ENCODE measurements at regions not wholly inside any gene's neighbourhood (a gene's known extent, or its start where the extent isn't known, plus 50 kb on each side); places are given as distances from the start of the nearest gene placed in this dataset.

DNA sequence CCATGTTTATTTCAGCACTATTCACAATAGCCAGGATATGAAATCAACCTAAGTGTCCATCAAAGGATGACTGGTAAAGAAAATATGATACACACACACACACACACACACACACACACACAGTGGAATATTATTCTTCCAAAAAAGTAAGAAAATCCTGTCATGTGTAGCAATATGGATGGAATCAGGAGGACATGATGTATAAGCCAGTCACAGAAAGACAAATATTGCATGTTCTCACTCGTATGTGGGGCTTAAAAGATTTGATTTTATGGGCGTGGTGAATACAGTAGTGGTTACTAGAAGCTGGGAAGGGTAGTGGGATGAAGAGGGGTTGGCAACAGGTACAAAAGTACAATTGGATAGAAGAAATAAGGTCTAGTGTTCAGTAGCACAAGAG lies 207.0 kb upstream of the PRDM1 start:
- Histone ChIP-seq H3K36me3 (ENCODE audit: control insufficient read depth, insufficient read depth, low read length) (no peaks in the 10 kb centered on the region), H3K27me3 (ENCODE audit: control insufficient read depth, insufficient read depth, low read length) (no peaks in the 10 kb centered on the region), H3K27ac (ENCODE audit: low read length) (no peak overlapping the region), H3K4me1 (ENCODE audit: control insufficient read depth, insufficient read depth, low read length) (peaks cover 3% of the 10 kb centered on the region), H3K4me3 (ENCODE audit: low read length) (no peak overlapping the region), H3K9me3 (ENCODE audit: control insufficient read depth, insufficient read depth, low read length) (no peaks in the 10 kb centered on the region)
- Mint-ChIP-seq H3K36me3 (no peaks in the 10 kb centered on the region), H3K4me1 (peaks cover 9 to 10% of the 10 kb centered on the region in 2 donors), H3K4me3 (no peak overlapping the region), H3K27ac (no peak overlapping the region), H3K27me3 (ENCODE audit: low read depth in 2 of 2) (peaks cover 52 to 60% of the 10 kb centered on the region in 2 donors), H3K9me3 (no peaks in the 10 kb centered on the region)
- TF ChIP-seq, protein P1, sequence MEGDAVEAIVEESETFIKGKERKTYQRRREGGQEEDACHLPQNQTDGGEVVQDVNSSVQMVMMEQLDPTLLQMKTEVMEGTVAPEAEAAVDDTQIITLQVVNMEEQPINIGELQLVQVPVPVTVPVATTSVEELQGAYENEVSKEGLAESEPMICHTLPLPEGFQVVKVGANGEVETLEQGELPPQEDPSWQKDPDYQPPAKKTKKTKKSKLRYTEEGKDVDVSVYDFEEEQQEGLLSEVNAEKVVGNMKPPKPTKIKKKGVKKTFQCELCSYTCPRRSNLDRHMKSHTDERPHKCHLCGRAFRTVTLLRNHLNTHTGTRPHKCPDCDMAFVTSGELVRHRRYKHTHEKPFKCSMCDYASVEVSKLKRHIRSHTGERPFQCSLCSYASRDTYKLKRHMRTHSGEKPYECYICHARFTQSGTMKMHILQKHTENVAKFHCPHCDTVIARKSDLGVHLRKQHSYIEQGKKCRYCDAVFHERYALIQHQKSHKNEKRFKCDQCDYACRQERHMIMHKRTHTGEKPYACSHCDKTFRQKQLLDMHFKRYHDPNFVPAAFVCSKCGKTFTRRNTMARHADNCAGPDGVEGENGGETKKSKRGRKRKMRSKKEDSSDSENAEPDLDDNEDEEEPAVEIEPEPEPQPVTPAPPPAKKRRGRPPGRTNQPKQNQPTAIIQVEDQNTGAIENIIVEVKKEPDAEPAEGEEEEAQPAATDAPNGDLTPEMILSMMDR (IDR thresholded peaks at IDR 0.05): no peak
- intact Hi-C loops (cut with micrococcal nuclease): no loop called here
- DNase-seq: no peak
- 88% methylated on average over 2 of the region's 2 CpGs for WGBS (ENCODE audit: insufficient coverage)
- ATAC-seq: no peak

DNA sequence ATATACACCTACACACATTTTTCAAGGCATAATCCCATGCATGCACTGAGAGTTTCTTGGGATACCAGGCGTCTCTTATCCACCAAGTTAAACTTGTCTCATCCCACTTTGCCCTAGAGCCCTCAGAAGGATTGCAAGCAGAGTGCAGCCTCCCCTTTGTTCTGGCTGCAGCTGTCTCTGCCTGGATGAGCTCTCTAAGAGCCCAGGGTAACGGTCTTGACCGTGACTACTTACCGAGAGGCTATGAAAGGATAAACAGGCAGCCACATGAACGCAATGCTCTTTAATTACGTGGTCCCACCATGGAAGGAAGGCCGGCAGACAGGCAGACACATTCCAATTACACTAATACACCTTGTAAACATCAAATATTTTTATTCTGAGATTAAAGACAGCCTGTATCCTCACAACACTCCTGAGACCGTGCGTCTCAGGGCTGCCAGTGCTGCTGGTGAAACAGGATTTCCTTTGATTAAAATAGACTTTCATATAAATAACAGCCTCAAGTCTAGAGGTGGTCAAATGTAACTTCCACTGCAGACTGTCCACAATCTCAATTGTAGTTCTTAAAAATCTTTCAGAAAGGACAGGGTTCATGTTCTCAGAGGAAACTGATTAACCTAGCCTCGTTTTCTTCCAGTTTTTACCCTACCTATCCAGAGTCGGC lies 210.0 kb upstream of the PRDM1 start:
- Mint-ChIP-seq H3K27me3 (ENCODE audit: low read depth in 2 of 2) (peaks cover 41 to 51% of the 10 kb centered on the region in 2 donors), H3K4me1 (peaks cover 9 to 10% of the 10 kb centered on the region in 2 donors)
- no peak for DNase-seq

DNA sequence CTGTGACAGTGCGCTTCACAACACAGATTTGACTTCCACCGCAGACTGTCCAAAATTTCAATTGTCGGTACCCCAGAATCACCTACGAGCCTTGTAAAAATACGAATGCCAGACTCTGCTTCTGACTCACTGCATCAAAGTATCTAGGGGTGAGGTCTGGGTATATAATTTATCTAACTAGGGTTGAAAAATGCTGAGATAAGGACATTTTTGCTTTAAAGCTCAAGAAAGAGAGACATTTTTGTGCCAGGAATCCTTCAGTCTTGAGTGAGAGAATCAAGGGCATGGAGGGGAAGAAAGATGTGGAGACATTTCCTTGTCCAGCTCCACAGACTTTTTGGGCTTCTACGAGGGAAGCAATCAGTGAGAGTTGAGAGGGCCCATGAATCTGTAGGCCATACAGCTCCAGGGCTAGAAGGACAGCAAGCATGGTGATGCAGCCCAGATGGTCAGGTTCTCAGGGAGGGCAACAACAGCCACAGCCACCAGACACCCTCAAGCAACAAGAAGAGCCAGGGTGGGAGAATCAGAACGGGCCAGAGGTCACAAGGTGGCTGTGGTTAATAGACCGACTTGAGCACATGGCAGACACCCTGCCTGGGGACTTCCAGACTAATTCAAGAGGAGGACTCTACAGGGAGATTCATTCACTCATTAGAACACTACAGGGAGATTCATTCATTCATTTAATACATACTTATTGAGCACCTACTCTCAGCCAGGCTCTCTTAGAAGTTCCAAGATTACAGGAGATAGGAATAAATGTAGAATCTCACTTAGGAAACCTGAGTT lies 211.1 kb upstream of the PRDM1 start:
- H3K9me3 ChIP-seq (ENCODE audit: control insufficient read depth, insufficient read depth, low read length): no peaks in the 10 kb centered on the region
- H3K4me3 ChIP-seq (ENCODE audit: low read length): no peak overlapping the region
- peak in 2 of 3 donors; percentile 34 to 64 for ATAC-seq
- no peaks in the 10 kb centered on the region for H3K27me3 ChIP-seq (ENCODE audit: control insufficient read depth, insufficient read depth, low read length)
- no peak for DNase-seq
- H3K36me3 Mint-ChIP-seq: no peaks in the 10 kb centered on the region
- WGBS (ENCODE audit: insufficient coverage): 64% methylated on average over 8 of the region's 8 CpGs
- H3K27me3 Mint-ChIP-seq (ENCODE audit: low read depth in 2 of 2): peaks cover 35 to 43% of the 10 kb centered on the region in 2 donors
- no peaks in the 10 kb centered on the region for H3K36me3 ChIP-seq (ENCODE audit: control insufficient read depth, insufficient read depth, low read length)
- H3K4me3 Mint-ChIP-seq: no peak overlapping the region
- no peak overlapping the region for H3K27ac Mint-ChIP-seq
- H3K4me1 ChIP-seq (ENCODE audit: control insufficient read depth, insufficient read depth, low read length): no peaks in the 10 kb centered on the region
- TF ChIP-seq, protein P1 (IDR thresholded peaks at IDR 0.05): no peak
- H3K4me1 Mint-ChIP-seq: peaks cover 3% of the 10 kb centered on the region in 2 donors
- intact Hi-C loops (cut with micrococcal nuclease): no loop called here
- H3K9me3 Mint-ChIP-seq: no peaks in the 10 kb centered on the region
- H3K27ac ChIP-seq (ENCODE audit: low read length): no peak overlapping the region

More for the DNA sequence above, 210.0 kb upstream of the PRDM1 start:
- H3K4me3 Mint-ChIP-seq: no peak overlapping the region
- H3K27ac ChIP-seq (ENCODE audit: low read length): no peak overlapping the region
- WGBS (ENCODE audit: insufficient coverage): 28% methylated on average over 10 of the region's 11 CpGs
- TF ChIP-seq, protein P1 (IDR thresholded peaks at IDR 0.05): no peak
- H3K4me3 ChIP-seq (ENCODE audit: low read length): no peak overlapping the region
- no peak overlapping the region for H3K27ac Mint-ChIP-seq
- intact Hi-C loops (cut with micrococcal nuclease): no loop called here
- H3K9me3 Mint-ChIP-seq: no peaks in the 10 kb centered on the region
- no peaks in the 10 kb centered on the region for H3K36me3 Mint-ChIP-seq
- peaks cover 3% of the 10 kb centered on the region for H3K4me1 ChIP-seq (ENCODE audit: control insufficient read depth, insufficient read depth, low read length)
- no peaks in the 10 kb centered on the region for H3K27me3 ChIP-seq (ENCODE audit: control insufficient read depth, insufficient read depth, low read length)
- no peaks in the 10 kb centered on the region for H3K9me3 ChIP-seq (ENCODE audit: control insufficient read depth, insufficient read depth, low read length)
- H3K36me3 ChIP-seq (ENCODE audit: control insufficient read depth, insufficient read depth, low read length): no peaks in the 10 kb centered on the region
- ATAC-seq: no peak

Data from natural killer cell (primary cell).